ENCODE measurements at regions not wholly inside any gene's neighbourhood (a gene's known extent, or its start where the extent isn't known, plus 50 kb on each side); places are given as distances from the start of the nearest gene placed in this dataset.
"Not testable (repeated sequence)": the region's sequence is repeated elsewhere in the genome, so short reads cannot be mapped to it uniquely, and the experiment has no call there.

DNA sequence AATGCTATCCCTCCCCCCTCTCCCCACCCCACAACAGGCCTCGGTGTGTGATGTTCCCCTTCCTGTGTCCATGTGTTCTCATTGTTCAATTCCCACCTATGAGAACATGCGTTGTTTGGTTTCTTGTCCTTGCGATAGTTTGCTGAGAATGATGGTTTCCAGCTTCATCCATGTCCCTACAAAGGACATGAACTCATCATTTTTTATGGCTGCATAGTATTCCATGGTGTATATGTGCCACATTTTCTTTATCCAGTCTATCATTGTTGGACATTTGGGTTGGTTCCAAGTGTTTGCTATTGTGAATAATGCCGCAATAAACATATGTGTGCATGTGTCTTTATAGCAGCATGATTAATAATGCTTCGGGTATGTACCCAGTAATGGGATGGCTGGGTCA is 1156.1 kb downstream of the NAALADL2 start:
- TF ChIP-seq, protein P1, sequence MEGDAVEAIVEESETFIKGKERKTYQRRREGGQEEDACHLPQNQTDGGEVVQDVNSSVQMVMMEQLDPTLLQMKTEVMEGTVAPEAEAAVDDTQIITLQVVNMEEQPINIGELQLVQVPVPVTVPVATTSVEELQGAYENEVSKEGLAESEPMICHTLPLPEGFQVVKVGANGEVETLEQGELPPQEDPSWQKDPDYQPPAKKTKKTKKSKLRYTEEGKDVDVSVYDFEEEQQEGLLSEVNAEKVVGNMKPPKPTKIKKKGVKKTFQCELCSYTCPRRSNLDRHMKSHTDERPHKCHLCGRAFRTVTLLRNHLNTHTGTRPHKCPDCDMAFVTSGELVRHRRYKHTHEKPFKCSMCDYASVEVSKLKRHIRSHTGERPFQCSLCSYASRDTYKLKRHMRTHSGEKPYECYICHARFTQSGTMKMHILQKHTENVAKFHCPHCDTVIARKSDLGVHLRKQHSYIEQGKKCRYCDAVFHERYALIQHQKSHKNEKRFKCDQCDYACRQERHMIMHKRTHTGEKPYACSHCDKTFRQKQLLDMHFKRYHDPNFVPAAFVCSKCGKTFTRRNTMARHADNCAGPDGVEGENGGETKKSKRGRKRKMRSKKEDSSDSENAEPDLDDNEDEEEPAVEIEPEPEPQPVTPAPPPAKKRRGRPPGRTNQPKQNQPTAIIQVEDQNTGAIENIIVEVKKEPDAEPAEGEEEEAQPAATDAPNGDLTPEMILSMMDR (IDR thresholded peaks at IDR 0.05; ENCODE audit: insufficient read depth, low read length): not testable (repeated sequence)
- TF ChIP-seq POLR2AphosphoS5 (IDR thresholded peaks at IDR 0.05; ENCODE audit: low read depth); GABPA (IDR thresholded peaks at IDR 0.05; ENCODE audit: low read depth); SPI1 (IDR thresholded peaks at IDR 0.05; ENCODE audit: borderline replicate concordance, low read depth): not testable (repeated sequence)
- TF ChIP-seq, protein P2, sequence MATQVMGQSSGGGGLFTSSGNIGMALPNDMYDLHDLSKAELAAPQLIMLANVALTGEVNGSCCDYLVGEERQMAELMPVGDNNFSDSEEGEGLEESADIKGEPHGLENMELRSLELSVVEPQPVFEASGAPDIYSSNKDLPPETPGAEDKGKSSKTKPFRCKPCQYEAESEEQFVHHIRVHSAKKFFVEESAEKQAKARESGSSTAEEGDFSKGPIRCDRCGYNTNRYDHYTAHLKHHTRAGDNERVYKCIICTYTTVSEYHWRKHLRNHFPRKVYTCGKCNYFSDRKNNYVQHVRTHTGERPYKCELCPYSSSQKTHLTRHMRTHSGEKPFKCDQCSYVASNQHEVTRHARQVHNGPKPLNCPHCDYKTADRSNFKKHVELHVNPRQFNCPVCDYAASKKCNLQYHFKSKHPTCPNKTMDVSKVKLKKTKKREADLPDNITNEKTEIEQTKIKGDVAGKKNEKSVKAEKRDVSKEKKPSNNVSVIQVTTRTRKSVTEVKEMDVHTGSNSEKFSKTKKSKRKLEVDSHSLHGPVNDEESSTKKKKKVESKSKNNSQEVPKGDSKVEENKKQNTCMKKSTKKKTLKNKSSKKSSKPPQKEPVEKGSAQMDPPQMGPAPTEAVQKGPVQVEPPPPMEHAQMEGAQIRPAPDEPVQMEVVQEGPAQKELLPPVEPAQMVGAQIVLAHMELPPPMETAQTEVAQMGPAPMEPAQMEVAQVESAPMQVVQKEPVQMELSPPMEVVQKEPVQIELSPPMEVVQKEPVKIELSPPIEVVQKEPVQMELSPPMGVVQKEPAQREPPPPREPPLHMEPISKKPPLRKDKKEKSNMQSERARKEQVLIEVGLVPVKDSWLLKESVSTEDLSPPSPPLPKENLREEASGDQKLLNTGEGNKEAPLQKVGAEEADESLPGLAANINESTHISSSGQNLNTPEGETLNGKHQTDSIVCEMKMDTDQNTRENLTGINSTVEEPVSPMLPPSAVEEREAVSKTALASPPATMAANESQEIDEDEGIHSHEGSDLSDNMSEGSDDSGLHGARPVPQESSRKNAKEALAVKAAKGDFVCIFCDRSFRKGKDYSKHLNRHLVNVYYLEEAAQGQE (IDR thresholded peaks at IDR 0.05; ENCODE audit: insufficient replicate concordance, low read depth): not testable (repeated sequence)
